H1 (cell line): ENCODE measurements at regions not wholly inside any gene's neighbourhood (a gene's known extent, or its start where the extent isn't known, plus 50 kb on each side); places are given as distances from the start of the nearest gene placed in this dataset.

Experiments used
- CTCF ChIA-PET: fragments of 300-600 bp; sonication (Branson Sonifier 250); formaldehyde crosslinking; loops from one replicate; lab custom pipeline; 2021; ENCODE audit not compliant: partially characterized antibody; lab: Charles Lee
- POLR2A ChIA-PET: fragments of 300-600 bp; sonication (Branson Sonifier 250); formaldehyde crosslinking; loops from one replicate; lab custom pipeline; 2021; ENCODE audit warnings: inconsistent platforms; ENCODE audit not compliant: partially characterized antibody; lab: Charles Lee
- DNase-seq, 2 experiments: peaks; one replicate each; pipeline versions ENCODE4 v3.0.0 to v3.0.0-alpha.2; 2010 to 2022; ENCODE audit warnings: low spot score in 2 of 2, low read depth in 1 of 2, mixed read lengths in 1 of 2
- FAIRE-seq: peaks from 2 replicates; lab custom pipeline; 2011; peaks lifted over from hg19 to GRCh38; lab: Jason Lieb, UNC
- H2AFZ ChIP-seq: 2 replicates; pipeline ENCODE4 v1.8.1; 2012; ENCODE audit warnings: low read length, inconsistent platforms
- H2AK5ac ChIP-seq: 2 replicates; pipeline ENCODE4 v1.6.1; 2013; ENCODE audit warnings: low read depth, low read length
- H2BK120ac ChIP-seq: replicated peaks from 2 replicates; pipeline ENCODE3; 2013; ENCODE audit warnings: low read depth, low read length, inconsistent platforms
- H2BK12ac ChIP-seq: 2 replicates; pipeline ENCODE4 v1.6.1; 2013; ENCODE audit warnings: low read depth, low read length
- H2BK15ac ChIP-seq: 2 replicates; pipeline ENCODE4 v1.6.1; 2013; ENCODE audit warnings: low read length
- H2BK20ac ChIP-seq: 2 replicates; pipeline ENCODE4 v1.6.1; 2013; ENCODE audit warnings: low read length
- H2BK5ac ChIP-seq: 2 replicates; pipeline ENCODE4 v1.6.1; 2013; ENCODE audit warnings: low read depth, low read length
- H3K14ac ChIP-seq: 2 replicates; pipeline ENCODE4 v1.6.1; 2013; ENCODE audit warnings: inconsistent platforms; ENCODE audit not compliant: insufficient read length
- H3K18ac ChIP-seq: 2 replicates; pipeline ENCODE4 v1.6.1; 2013; ENCODE audit warnings: low read length; ENCODE audit errors: extremely low read depth
- H3K23ac ChIP-seq: 2 replicates; pipeline ENCODE4 v1.6.1; 2013; ENCODE audit warnings: inconsistent platforms; ENCODE audit not compliant: insufficient read length
- H3K23me2 ChIP-seq: 2 replicates; pipeline ENCODE4 v1.6.1; 2013; ENCODE audit warnings: low read depth, low read length
- H3K27ac ChIP-seq: 2 replicates; pipeline ENCODE4 v1.6.1; 2011; ENCODE audit warnings: low read depth, low read length, inconsistent platforms
- H3K27me3 ChIP-seq, 4 experiments: replicated peaks in 1 of 4; 1 replicate in 1 of 4; 2 replicates in 3 of 4; pipeline versions ENCODE4 v1.6.1 to v1.8.1; 2011 to 2013; ENCODE audit warnings: low read length in 3 of 4, mild to moderate bottlenecking in 3 of 4, inconsistent platforms in 2 of 4, mixed read lengths in 2 of 4, moderate library complexity in 1 of 4; ENCODE audit not compliant: control insufficient read depth in 3 of 4, insufficient read depth in 3 of 4; ENCODE audit errors: extremely low read depth in 1 of 4
- H3K36me3 ChIP-seq, 4 experiments: 2 replicates each; pipeline versions ENCODE4 v1.6.1 to v1.8.1; 2011 to 2013; ENCODE audit warnings: mild to moderate bottlenecking in 4 of 4, low read length in 3 of 4, moderate library complexity in 2 of 4, control low read depth in 1 of 4, inconsistent platforms in 1 of 4; ENCODE audit not compliant: insufficient read depth in 4 of 4, control insufficient read depth in 2 of 4
- H3K4ac ChIP-seq: replicated peaks from 2 replicates; pipeline ENCODE3; 2013; ENCODE audit warnings: low read length, low read depth, mixed read lengths, inconsistent platforms; ENCODE audit not compliant: insufficient read length
- H3K4me1 ChIP-seq, 4 experiments: replicated peaks in 1 of 4; 1 replicate in 1 of 4; 2 replicates in 3 of 4; pipeline versions ENCODE4 v1.6.1 to v1.8.1; 2011 to 2013; ENCODE audit warnings: low read length in 3 of 4, inconsistent platforms in 2 of 4, mixed read lengths in 1 of 4; ENCODE audit not compliant: insufficient read depth in 4 of 4, control insufficient read depth in 3 of 4
- H3K4me2 ChIP-seq, 2 experiments: 2 replicates each; pipeline versions ENCODE4 v1.6.1 to v1.8.1; 2011 to 2013; ENCODE audit warnings: low read depth in 2 of 2, low read length in 2 of 2, control low read depth in 1 of 2, inconsistent platforms in 1 of 2, mild to moderate bottlenecking in 1 of 2; ENCODE audit not compliant: insufficient read depth in 1 of 2
- H3K4me3 ChIP-seq, 4 experiments: fragments of 200-600, 300-600 bp in 1 of 4; sonication (generic), shearing (Covaris generic), sonication (Bioruptor Twin) in 1 of 4; 2 replicates each; pipeline versions ENCODE4 v1.5.1 to v1.8.1; 2011 to 2016; ENCODE audit warnings: low read length in 4 of 4, low read depth in 3 of 4, control low read depth in 2 of 4, inconsistent platforms in 2 of 4, mild to moderate bottlenecking in 2 of 4, mixed read lengths in 1 of 4, moderate library complexity in 1 of 4; ENCODE audit not compliant: insufficient read depth in 2 of 4; ENCODE audit errors: extremely low read depth in 1 of 4
- H3K56ac ChIP-seq: replicated peaks from 2 replicates; pipeline ENCODE3; 2013; ENCODE audit warnings: low read depth, mild to moderate bottlenecking, mixed read lengths, low read length, inconsistent platforms; ENCODE audit not compliant: insufficient read length
- H3K79me1 ChIP-seq: 2 replicates; pipeline ENCODE4 v1.6.1; 2013; ENCODE audit warnings: low read depth, low read length, control low read depth
- H3K79me2 ChIP-seq, 2 experiments: 2 replicates each; pipeline versions ENCODE4 v1.6.1 to v1.8.1; 2012 to 2013; ENCODE audit warnings: low read length in 2 of 2, mild to moderate bottlenecking in 2 of 2, inconsistent platforms in 1 of 2; ENCODE audit not compliant: insufficient read depth in 2 of 2, control insufficient read depth in 1 of 2
- H3K9ac ChIP-seq, 4 experiments: replicated peaks in 1 of 4; 1 replicate in 1 of 4; 2 replicates in 3 of 4; pipeline versions ENCODE4 v1.6.1 to v1.8.1; 2011 to 2013; ENCODE audit warnings: low read depth in 3 of 4, low read length in 3 of 4, control low read depth in 2 of 4, mild to moderate bottlenecking in 2 of 4, moderate library complexity in 2 of 4, inconsistent platforms in 1 of 4; ENCODE audit errors: extremely low read depth in 1 of 4
- H3K9me3 ChIP-seq, 2 experiments: 2 replicates each; pipeline versions ENCODE4 v1.6.1 to v1.8.1; 2012 to 2013; ENCODE audit warnings: mild to moderate bottlenecking in 2 of 2, moderate library complexity in 2 of 2, control low read depth in 1 of 2, inconsistent platforms in 1 of 2, low read depth in 1 of 2, low read length in 1 of 2, mixed read lengths in 1 of 2; ENCODE audit not compliant: insufficient read depth in 2 of 2
- H4K20me1 ChIP-seq, 2 experiments: replicated peaks in 1 of 2; 2 replicates each; pipeline versions ENCODE3 to v1.8.1; 2011 to 2013; ENCODE audit warnings: inconsistent platforms in 2 of 2, low read length in 2 of 2, mild to moderate bottlenecking in 1 of 2; ENCODE audit not compliant: insufficient read depth in 2 of 2, control insufficient read depth in 1 of 2
- H4K5ac ChIP-seq: 2 replicates; pipeline ENCODE4 v1.6.1; 2013; ENCODE audit warnings: low read length, low read depth, mixed read lengths, inconsistent platforms; ENCODE audit not compliant: insufficient read length
- H4K8ac ChIP-seq: 2 replicates; pipeline ENCODE4 v1.8.0; 2013; ENCODE audit warnings: mild to moderate bottlenecking, moderate library complexity, low read length, inconsistent platforms; ENCODE audit not compliant: insufficient read depth; ENCODE audit errors: extremely low read depth
- H4K91ac ChIP-seq: replicated peaks from 2 replicates; pipeline ENCODE3; 2013; ENCODE audit warnings: low read length, mixed read lengths, inconsistent platforms; ENCODE audit not compliant: insufficient read length
- CHD2 ChIP-seq: IDR thresholded peaks from 2 replicates; pipeline ENCODE4 v1.6.1; 2012; ENCODE audit warnings: low read length, improper control_type of control experiment
- EP300 ChIP-seq, 2 experiments: IDR thresholded peaks; 1 replicate in 1 of 2; 2 replicates in 1 of 2; pipeline ENCODE4 v1.6.1; 2011 to 2012; ENCODE audit warnings: low read depth in 2 of 2, low read length in 2 of 2, mild to moderate bottlenecking in 2 of 2, borderline replicate concordance in 1 of 2, inconsistent platforms in 1 of 2, moderate library complexity in 1 of 2
- GABPA ChIP-seq: IDR thresholded peaks from 2 replicates; pipeline ENCODE4 v1.6.1; 2011; ENCODE audit warnings: mild to moderate bottlenecking, low read length, moderate library complexity, borderline replicate concordance; ENCODE audit not compliant: insufficient read depth
- JUND ChIP-seq: IDR thresholded peaks from 2 replicates; pipeline ENCODE4 v1.6.1; 2011; ENCODE audit warnings: mild to moderate bottlenecking, improper control_type of control experiment, low read length
- MAFK ChIP-seq: IDR thresholded peaks from 2 replicates; pipeline ENCODE4 v1.6.1; 2012; ENCODE audit warnings: low read depth, mild to moderate bottlenecking, improper control_type of control experiment, low read length
- NANOG ChIP-seq: IDR thresholded peaks from 2 replicates; pipeline ENCODE4 v1.6.1; 2011; ENCODE audit warnings: low read length, low read depth, mild to moderate bottlenecking, inconsistent platforms; ENCODE audit not compliant: insufficient read depth, poor library complexity, severe bottlenecking
- RAD21 ChIP-seq, 2 experiments: IDR thresholded peaks in 1 of 2; conservative IDR thresholded peaks in 1 of 2; 2 replicates each; pipeline ENCODE4 v1.6.1; 2011; ENCODE audit warnings: low read depth in 2 of 2, low read length in 2 of 2, improper control_type of control experiment in 1 of 2, inconsistent platforms in 1 of 2, mild to moderate bottlenecking in 1 of 2, moderate library complexity in 1 of 2
- SIN3A ChIP-seq, 2 experiments: IDR thresholded peaks in 1 of 2; conservative IDR thresholded peaks in 1 of 2; 2 replicates each; pipeline ENCODE4 v1.6.1; 2011 to 2012; ENCODE audit warnings: low read length in 2 of 2, improper control_type of control experiment in 1 of 2, low read depth in 1 of 2, mild to moderate bottlenecking in 1 of 2
- SP4 ChIP-seq: IDR thresholded peaks from 2 replicates; pipeline ENCODE4 v1.6.1; 2012; ENCODE audit warnings: low read length, inconsistent platforms
- TAF1 ChIP-seq: IDR thresholded peaks from 2 replicates; pipeline ENCODE4 v1.6.1; 2011; ENCODE audit warnings: mild to moderate bottlenecking, low read depth, low read length
- WGBS, 2 experiments: shearing (Covaris generic) in 1 of 2; methylation state at CpG; one replicate each; pipeline versions ENCODE4 v1.1.6 to v1.1.7; 2013 to 2015; ENCODE audit warnings: low lambda C conversion rate in 2 of 2, mixed read lengths in 2 of 2, inconsistent platforms in 1 of 2, low coverage in 1 of 2, missing lambda C conversion rate in 1 of 2; ENCODE audit not compliant: insufficient replicate concordance in 2 of 2, insufficient coverage in 1 of 2, insufficient read length in 1 of 2; ENCODE audit errors: extremely low coverage in 1 of 2, missing lambda C conversion rate in 1 of 2; 5-methylcytosine and 5-hydroxymethylcytosine counted together
- TF ChIP-seq, protein P1 (sequence below), 3 experiments: IDR thresholded peaks; 1 replicate in 2 of 3; 2 replicates in 1 of 3; pipeline versions ENCODE4 v1.5.1 to v1.6.1; 2011; ENCODE audit warnings: low read length in 3 of 3, mild to moderate bottlenecking in 3 of 3, inconsistent platforms in 2 of 3, low read depth in 1 of 3, moderate library complexity in 1 of 3; ENCODE audit not compliant: insufficient read depth in 1 of 3; ENCODE audit errors: control extremely low read depth in 1 of 3

DNA sequence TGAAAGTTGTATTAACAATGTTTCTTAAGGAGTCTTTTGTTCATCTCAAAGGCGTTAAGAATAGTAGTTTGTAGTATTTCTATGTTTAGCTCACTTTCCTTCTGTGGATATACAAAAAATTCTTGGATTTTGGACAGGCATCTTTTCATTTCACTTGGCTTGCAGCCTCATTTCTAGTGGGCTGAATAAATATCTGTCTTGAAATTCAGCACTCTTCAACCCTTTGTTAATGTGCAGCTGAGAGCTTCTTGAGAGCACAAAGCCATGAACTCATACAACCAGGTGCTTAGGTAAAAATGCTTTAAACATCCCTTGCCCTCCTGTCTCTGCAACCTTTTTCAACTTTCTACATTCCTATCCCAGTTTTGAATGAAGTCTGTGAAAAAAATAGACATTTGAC lies 1003.2 kb downstream of the C4orf33 start:
- DNase-seq (no peak), FAIRE-seq (no peak)
- H3K14ac ChIP-seq: no peak overlapping the region
- no peak overlapping the region for H3K4me2 ChIP-seq
- no peaks in the 10 kb centered on the region for H3K4me1 ChIP-seq
- H2BK120ac ChIP-seq: no peak overlapping the region
- ChIA-PET POLR2A (no interaction called here), CTCF (no interaction called here)
- no peak overlapping the region for H4K8ac ChIP-seq
- no peak overlapping the region for H2AK5ac ChIP-seq
- no peaks in the 10 kb centered on the region for H3K23me2 ChIP-seq
- H2AFZ ChIP-seq: no peak overlapping the region
- no peak overlapping the region for H2BK12ac ChIP-seq
- H3K56ac ChIP-seq: no peak overlapping the region
- 78% methylated on average over 1 of the region's 1 CpG; no CpG with 5 or more reads in 1 of the 2 experiments for WGBS, 2 experiments
- H3K4ac ChIP-seq: no peak overlapping the region
- H3K4me3 ChIP-seq: no peak overlapping the region
- no peak overlapping the region for H3K9ac ChIP-seq
- no peak overlapping the region for H3K27ac ChIP-seq
- H2BK20ac ChIP-seq: no peak overlapping the region
- no peaks in the 10 kb centered on the region for H3K36me3 ChIP-seq
- no peaks in the 10 kb centered on the region for H3K9me3 ChIP-seq
- H3K79me1 ChIP-seq: no peaks in the 10 kb centered on the region
- H3K23ac ChIP-seq: no peak overlapping the region
- H3K18ac ChIP-seq: no peak overlapping the region
- no peak overlapping the region for H2BK15ac ChIP-seq
- no peak overlapping the region for H4K91ac ChIP-seq
- H3K27me3 ChIP-seq: no peaks in the 10 kb centered on the region
- no peaks in the 10 kb centered on the region for H3K79me2 ChIP-seq
- H2BK5ac ChIP-seq: no peak overlapping the region
- H4K5ac ChIP-seq: no peak overlapping the region
- no peaks in the 10 kb centered on the region for H4K20me1 ChIP-seq
- no peak for TF ChIP-seq CHD2
- no peak for TF ChIP-seq EP300 (IDR thresholded peaks at IDR 0.05; ENCODE audit: borderline replicate concordance in 1 of 2, low read depth in 2 of 2, low read length in 2 of 2)
- TF ChIP-seq, protein P1, sequence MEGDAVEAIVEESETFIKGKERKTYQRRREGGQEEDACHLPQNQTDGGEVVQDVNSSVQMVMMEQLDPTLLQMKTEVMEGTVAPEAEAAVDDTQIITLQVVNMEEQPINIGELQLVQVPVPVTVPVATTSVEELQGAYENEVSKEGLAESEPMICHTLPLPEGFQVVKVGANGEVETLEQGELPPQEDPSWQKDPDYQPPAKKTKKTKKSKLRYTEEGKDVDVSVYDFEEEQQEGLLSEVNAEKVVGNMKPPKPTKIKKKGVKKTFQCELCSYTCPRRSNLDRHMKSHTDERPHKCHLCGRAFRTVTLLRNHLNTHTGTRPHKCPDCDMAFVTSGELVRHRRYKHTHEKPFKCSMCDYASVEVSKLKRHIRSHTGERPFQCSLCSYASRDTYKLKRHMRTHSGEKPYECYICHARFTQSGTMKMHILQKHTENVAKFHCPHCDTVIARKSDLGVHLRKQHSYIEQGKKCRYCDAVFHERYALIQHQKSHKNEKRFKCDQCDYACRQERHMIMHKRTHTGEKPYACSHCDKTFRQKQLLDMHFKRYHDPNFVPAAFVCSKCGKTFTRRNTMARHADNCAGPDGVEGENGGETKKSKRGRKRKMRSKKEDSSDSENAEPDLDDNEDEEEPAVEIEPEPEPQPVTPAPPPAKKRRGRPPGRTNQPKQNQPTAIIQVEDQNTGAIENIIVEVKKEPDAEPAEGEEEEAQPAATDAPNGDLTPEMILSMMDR (IDR thresholded peaks at IDR 0.05; ENCODE audit: control extremely low read depth in 1 of 3, insufficient read depth in 1 of 3, low read depth in 1 of 3, low read length in 3 of 3): no peak
- no peak for TF ChIP-seq SIN3A (conservative IDR thresholded peaks at IDR 0.05 in 1 of 2, IDR thresholded peaks at IDR 0.05 in 1 of 2; ENCODE audit: low read depth in 1 of 2, low read length in 2 of 2)
- no peak for TF ChIP-seq TAF1
- no peak for TF ChIP-seq GABPA
- no peak for TF ChIP-seq NANOG
- no peak for TF ChIP-seq JUND
- TF ChIP-seq MAFK: no peak
- no peak for TF ChIP-seq SP4
- no peak for TF ChIP-seq RAD21 (IDR thresholded peaks at IDR 0.05 in 1 of 2, conservative IDR thresholded peaks at IDR 0.05 in 1 of 2; ENCODE audit: low read depth in 2 of 2, low read length in 2 of 2)
